NCI-H524 (cell line): ENCODE measurements at regions not wholly inside any gene's neighbourhood (a gene's known extent, or its start where the extent isn't known, plus 50 kb on each side); places are given as distances from the start of the nearest gene placed in this dataset.
"Not testable (repeated sequence)": the region's sequence is repeated elsewhere in the genome, so short reads cannot be mapped to it uniquely, and the experiment has no call there.

Source experiments
- DNase-seq, 2 experiments: peaks; one replicate each; lab custom pipeline; 2025; lab: John Stamatoyannopoulos, UW

DNA sequence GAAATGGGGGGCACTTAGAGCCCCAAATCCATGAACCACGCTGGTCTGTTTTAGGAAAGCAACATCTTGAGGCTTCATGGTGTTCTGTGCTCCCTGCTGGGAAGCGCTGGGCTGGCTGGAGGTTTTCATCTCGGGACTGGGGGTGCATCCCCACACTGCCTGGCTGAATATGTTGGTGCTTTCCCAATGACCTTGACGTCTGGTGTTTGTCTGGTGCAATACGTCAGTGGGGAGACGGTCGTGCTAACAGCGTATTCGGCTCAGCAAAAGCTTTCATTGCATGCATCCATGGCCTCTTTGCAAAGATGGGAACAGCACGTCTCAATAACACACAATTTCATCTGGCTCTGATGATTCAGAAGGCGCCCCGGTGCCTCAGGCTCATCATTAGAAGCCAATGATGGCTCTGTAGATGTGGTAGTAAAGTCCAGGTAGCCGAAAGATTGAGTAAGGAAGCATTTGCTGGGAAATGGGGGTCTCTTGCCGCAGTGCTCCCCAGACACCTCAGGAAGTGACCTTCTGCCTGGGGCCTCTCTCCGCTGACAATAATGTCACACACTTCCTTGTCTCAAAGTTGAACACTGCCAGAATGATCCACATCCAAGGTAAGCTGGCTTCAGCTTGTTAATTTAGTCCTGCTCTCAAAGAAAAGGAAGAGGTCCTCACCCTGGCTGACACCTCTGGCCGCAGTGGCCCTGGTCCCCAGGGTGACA is 97.7 kb downstream of the ING1 start:
- no peak for DNase-seq

DNA sequence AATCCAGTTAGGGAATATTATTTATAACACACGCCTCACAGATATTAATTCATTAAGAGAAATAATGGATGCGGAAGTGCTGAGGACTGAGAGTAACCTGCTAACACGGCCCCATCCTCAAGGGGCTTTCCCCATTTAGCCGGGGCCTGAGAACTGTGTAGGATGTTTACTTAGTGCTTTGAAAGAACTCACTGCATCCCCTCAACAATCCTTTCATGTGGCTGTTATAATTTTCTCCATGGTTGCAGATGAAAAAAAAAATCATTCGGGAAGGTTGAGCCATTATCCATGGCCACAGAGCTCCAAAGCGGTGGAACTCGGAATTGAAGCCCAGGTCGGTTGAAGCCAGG is 98.2 kb downstream of the ING1 start:
- no peak for DNase-seq

DNA sequence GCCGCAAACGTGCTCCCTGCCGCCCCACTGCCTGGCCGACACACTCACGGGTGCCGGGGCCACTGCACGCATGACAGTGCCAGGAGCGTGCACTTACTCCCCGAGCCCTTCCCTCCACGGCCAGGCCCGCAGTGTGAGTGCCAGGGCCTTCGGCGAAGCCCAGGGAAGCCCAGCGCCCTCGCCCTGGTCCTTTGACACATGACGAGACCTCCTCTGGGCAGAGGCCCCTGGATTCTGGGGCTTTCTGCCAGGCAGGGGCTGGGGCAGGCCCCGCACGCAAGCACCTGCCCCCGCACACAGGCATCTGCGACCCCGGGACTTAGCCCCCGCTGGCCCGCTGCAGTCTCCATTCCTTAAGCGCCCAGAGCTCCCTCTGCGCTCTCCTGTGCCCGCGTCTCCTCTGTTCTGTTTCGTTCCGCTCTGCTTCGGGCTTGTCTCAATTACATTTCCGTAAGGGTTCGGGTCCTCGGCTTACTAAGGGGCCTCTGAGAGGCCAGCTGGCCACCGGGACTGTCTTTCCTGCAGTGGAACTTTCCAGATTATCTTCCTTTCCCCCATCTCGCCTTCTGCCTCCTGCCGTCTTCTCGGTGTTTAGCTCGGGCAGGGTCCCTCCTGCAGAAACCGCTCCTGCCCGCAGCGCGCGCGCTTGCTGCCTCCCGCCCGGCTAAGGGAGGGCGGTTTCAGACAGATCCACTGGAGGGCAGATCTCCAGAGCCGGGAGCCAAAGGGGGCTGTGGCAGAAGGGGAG is 98.8 kb downstream of the ING1 start:
- DNase-seq: no peak

DNA sequence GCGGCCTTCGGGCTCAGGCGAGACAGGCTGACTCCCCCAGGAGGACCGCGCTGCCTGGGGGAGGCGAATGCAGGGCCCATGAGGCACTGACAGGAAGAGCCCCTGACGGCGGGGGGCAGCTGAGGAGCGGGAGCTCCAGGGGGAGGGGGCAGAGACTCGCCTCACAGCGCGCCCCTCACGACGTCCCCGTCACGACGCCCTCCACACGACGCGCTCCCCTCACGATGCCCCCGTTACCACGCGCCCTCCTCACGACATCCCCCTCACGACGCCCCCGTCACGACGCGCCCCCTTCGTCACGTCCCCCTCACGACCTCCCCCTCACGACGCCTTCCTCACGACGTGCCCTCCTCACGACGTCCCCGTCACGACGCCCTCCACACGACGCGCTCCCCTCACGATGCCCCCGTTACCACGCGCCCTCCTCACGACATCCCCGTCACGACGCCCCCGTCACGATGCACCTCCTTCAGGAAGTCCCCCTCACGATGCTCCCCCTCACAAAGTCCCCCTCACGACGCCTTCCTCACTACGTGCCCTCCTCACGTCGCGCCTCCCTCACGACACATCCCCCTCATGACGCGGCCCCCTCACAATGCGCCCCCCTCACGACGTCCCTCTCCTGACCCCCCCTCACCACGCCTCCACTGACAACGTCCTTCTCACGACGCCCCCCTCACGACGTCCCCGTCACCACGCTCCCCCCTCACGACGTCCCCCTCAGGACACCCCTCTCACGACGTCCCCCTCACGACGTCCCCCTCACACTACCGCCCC is 99.6 kb downstream of the ING1 start:
- DNase-seq: no peak

DNA sequence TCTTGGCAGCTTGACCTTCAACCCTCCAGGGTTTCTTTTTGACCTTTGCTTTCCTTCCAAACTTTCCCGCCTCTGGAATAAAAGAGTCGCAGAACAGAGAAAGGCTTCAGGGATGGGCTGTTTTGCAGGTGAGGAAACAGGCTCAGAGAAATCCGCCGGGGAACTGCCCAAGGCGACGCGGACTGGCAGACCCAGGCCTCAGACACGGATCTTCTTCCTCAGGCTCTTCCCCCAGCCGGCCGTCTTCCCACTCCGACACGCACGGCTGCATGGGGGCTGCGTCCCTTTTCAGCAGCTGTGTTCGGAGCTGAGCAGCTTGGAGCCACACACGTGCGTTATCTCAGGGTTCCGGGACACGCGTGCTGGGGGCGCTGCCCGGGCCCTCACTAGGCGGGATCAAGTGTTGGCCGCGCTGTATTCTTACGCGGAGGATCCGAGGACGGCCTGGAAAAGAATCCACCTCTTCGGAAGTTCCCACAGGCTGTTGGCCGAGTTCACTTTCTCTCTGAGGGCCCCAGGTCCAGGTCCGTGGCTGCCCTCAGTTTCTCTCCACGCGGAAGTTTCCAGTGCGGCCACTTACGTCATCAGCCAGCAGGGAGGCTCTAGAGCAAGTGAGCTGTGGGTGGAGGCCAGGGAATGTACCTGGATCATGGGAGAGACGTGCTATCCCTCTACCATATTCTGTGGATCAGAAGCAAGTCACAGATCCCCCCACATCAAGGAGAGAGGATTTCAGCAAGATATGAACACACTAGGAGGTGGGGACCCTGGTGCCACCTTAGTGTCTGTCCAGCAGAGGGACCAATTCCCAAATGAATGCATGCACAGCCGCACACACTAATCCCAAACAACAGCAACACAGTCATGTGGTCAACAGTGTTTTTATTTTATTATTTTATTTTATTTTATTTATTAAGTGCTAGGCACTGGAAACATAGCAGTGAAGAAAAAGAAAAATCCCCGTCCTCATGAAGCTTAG is 100.4 kb downstream of the ING1 start:
- no peak for DNase-seq

DNA sequence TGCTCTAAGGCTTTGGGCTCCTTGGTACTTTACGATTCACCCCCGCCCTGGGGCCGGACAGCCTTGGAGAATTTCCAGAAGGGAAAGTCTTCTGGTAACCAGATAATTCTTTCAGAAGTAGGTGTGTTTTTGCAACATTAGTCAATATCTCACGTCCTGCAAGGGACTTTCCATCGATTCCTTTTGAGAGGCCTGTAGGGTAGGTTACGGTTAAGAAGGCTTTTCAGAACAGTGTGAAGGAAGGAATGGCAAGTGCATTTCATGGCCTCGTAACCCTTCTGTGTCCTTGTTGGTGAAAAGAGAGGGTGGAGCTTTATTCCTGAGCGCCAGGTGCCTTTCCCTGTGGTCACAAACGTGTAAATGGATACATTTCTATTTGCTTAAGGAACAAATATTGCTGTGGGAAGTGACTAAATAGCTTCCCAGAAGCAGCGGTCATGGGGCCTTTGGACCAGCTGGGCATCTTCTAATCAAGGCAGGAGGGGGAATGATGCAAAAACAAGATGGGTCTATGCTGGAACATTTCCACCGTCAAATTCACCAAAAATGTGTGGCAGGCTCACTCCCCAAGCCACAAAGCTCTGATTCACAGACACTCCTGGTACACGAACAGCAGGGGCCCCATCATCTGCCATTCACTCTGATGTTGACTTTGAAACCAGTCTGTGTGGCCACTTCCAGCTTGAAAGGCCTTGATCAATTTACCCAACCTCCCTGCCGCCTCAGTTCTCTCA is 99.2 kb downstream of the ANKRD10 start:
- no peak for DNase-seq

DNA sequence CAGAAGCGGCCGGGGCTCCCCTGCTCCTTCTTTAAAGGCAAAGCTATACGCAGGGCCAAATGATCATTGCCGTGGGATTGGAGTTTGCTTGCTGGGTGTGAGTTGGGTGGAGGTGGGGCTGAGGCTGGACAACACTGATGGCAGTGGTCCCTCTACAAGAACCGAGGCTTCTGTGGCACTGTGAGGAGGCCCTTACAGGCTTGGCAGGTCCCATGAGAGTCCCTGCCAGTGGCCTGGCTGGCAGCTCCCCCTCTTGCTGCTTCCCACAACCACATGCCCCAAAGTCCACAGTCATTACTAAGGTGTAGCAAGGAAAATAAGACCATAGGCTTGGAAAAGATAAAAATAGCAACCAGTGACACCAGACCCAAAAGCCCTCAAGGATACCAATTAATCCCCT is 98.4 kb downstream of the ANKRD10 start:
- no peak for DNase-seq

DNA sequence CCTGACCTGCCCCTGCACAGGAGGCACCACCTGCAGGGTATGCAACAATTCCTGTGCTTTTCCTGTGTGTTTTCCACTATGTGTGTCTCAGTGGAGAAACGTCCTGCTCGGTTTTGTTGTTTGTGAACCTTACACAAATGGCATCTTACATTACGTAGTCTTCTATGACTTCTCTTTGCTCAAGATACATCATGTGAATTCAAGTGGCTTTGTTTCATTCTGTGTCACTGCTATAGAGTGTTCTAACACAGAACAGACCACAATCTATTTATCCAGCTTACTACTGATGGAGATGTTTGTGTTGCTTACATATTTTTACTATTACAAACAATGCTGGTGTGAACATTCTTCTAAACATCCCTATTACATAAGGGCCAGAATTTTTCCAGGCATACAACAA is 97.7 kb downstream of the ANKRD10 start:
- no peak for DNase-seq

DNA sequence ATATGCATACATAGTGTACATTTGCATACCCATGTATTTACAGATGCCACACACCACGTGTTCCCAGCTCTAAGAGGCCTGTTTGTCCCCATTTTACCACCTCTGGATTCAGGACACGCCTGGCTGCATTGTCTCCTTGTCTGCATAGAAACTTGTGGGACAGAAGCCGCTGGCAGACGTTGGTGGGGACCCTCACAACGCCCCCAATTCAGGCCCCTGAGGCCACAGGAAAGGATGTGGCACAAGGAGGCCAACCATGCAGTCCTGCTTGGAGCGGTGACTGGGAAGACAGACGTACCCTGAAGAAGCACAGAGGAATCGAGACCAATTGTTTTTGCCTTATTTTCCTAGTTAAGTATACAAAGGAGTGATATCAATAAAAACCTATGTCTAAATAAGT is 96.1 kb downstream of the ANKRD10 start:
- no peak for DNase-seq

DNA sequence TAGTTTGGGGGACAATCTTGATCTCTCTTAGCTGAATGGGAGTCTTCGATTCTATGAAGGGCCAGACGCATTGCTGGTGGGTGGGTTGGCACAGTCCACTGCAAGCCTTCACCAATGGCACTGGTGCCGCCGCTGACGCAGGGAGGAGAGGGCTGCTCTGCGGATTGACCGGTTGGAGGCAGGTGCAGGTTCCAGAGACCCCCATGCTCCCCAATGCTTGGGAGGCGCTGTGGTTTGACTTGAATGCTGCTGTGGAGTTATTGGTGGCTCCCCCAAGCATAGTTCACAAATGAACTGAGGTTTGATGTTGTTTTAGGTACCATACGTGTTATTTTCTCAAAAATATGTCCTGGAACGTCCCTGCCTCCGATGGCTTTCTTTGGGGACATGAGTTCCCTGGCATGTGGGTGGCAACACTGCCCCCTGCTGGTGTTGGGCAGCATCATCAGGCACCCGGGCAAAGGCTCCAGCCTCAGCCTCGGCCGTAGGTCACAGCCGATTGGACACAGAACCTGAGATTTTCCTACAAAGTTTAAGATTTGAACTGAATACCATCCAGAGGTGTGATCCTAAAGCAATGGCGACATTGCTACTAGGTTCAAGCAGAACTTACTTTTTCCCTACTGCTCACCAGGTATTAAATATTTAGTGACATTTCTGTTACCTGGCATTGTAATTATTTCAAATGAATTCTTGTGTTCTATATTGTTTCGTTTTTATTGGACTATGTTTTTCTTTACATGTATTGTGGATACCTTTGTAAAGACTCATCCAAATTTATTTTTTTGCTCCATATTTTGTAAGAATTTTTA is 95.5 kb downstream of the ANKRD10 start:
- peak in 1 of 2 experiments; percentile 58 for DNase-seq

DNA sequence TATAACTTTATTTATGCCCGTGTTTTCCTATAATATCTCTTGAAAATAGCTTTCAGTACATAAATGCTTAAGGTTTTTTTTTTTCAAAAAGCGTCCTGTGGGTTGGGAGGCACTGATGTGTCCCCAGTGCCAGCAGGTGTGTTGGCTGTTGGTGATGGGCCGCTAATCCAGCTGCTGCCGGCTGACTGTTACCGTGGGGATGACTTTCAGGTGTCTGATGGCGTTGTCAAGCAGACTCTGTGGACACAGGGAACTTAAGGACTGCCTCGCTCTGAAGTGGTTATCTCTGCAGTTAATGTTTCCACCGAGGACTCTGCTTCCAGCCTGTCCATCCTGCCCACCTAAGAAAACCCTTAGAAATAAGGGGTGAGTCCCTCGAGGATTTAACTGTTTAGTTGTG is 94.5 kb downstream of the ANKRD10 start:
- peak in 1 of 2 experiments; percentile 42 for DNase-seq

DNA sequence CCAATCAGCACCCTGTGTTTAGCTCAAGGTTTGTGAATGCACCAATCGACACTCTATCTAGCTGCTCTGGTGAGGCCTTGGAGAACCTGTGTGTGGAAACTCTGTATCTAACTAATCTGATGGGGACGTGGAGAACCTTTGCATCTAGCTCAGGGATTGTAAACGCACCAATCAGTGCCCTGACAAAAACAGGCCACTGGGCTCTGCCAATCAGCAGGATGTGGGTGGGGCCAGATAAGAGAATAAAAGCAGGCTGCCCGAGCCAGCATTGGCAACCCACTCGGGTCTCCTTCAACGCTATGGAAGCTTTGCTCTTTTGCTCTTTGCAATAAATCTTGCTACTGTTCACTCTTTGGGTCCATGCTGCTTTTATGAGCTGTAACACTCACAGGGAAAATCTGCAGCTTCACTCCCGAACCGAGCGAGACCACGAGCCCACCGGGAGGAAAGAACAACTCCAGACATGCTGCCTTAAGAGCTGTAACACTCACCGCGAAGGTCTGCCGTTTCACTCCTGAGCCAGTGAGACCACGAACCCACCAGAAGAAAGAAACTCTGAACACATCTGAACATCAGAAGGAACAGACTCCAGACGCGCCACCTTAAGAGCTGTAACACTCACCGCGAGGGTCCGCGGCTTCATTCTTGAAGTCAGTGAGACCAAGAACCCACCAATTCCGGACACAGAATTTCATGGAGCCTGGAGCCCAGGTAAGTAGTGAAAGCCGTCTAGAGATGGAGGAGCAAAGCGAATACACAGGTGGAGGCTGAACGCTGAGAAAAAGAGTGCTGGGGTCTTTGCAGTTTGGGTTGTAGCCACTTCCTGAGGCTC is 92.8 kb downstream of the ANKRD10 start:
- DNase-seq: not testable (repeated sequence)

DNA sequence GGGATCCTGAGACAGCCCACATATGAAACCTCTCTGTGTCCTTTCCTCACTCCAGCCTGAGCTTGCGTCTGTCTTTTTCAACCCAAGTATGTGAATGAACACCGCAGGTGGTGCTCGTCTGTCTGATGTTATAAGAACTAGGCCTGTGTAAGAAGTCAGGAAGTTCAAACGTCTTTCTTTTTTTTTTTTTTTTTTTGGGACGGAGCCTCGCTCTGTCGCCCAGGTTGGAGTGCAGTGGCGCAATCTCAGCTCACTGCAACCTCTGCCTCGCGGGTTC is 92.3 kb downstream of the ANKRD10 start:
- DNase-seq: no peak

DNA sequence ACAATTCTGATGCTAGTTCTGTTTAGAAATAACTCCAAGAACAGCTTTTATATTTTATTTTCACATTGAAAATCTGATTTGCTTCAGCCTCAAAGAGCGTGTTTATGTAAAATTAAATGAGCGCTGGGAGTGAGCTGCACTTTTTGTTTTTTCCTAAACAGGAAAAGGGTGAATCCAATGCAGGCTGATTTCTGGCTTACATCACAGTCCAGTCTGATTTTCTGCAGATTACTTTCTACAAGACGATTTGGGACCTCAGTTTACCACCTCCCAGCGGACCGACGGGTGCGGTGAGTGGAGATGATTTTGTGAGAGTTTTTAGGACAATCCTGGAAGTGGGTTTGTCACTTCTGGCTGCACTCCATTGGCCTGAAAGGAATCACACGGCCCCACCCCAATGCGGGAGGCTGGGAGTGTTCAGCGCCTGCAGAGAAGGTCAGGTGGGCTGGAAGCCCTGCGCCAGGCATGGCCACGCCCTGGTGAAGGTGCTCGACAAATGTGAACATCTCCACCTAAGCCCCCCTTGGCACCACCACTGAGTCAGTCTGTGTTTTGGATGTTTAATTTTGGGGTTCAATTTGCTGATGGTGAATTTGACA is 90.1 kb downstream of the ANKRD10 start:
- DNase-seq: no peak

DNA sequence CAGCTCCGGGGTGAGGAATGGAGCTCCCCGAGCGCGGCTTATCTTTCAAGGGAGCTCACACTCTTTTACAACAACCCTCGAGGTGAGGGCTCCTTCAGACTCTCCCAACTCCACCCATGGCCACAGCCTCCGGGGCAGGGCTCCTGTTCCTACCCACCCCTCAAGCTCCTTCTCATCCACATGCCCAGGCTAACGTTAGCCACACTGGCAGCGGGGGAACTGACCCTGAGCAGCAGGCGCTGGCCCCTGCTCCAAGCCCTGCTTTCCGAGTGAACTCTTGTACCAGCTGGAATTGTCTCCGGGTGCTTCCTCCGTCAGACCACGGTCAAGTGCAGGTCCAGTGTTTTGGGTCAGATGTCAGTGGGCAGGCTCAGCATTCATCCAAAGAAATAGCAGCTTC is 89.4 kb downstream of the ANKRD10 start:
- DNase-seq: no peak

DNA sequence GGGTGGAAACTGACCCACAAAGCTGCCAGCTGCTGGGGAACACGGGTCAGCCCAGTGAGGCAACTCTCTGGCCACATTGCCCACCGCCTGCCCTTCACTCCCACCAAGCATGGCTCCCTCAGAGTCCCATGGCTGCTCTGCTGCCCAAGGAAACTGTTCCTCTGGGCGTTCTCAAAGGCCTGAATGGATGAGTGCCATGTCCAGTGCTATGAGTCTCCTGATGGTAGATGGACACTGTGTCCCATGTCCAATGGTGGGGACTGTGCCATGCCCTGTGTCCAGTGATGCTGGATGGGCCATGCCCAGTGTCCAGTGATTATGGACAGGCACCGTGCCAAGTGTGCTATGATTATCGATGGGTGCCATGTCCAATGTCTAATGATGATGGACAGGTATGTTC is 88.8 kb downstream of the ANKRD10 start:
- DNase-seq: no peak

DNA sequence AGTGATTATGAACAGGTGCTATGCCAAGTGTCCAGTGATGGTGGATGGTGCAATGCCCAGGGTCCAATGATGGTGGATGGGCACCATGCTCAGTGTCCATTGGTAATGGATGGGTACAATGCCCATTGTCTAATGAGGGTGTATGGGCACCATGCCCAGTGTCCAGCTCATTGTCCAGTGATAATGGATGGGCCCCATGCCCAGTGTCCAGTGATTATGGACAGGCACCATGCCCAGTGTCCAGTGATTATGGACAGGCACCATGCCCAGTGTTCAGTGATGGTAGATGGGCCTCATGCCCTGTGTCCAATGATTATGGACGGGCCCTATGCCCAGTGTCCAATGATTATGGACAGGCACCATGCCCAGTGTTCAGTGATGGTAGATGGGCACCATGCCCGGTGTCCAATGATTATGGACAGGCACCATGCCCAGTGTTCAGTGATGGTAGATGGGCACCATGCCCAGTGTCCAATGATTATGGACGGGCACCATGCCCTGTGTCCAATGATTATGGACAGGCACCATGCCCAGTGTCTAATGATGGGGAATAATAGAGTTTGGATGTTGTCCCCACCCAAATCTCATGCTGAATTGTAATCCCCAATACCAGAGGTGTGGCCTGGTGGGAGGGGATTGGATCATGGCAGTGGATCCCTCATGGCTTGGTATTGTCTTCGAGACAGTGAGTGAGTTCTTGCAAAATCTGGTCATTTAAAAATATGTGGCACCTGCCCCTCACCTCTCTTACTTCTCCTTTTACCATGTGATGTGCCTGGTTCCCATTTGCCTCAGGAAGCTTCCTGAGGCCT is 87.8 kb downstream of the ANKRD10 start:
- no peak for DNase-seq
